ENCODE measurements at regions not wholly inside any gene's neighbourhood (a gene's known extent, or its start where the extent isn't known, plus 50 kb on each side); places are given as distances from the start of the nearest gene placed in this dataset.

GRCh38 chr2:151193576-151193975 is 68.1 kb downstream of the RBM43 start:
- Histone ChIP-seq H3K4me3 (ENCODE audit: low read depth in 1 of 3, low read length in 3 of 3) (no peak overlapping the region), H3K9me3 (ENCODE audit: control insufficient read depth in 4 of 4, low read length in 3 of 4) (no peaks in the 10 kb centered on the region), H3K27ac (ENCODE audit: low read depth in 1 of 2, low read length in 2 of 2) (no peak overlapping the region), H3K9ac (ENCODE audit: low read depth in 1 of 2, low read length in 2 of 2) (no peak overlapping the region), H3K27me3 (ENCODE audit: control insufficient read depth in 4 of 4, insufficient read depth in 4 of 4, low read length in 3 of 4) (no peaks in the 10 kb centered on the region), H3K36me3 (ENCODE audit: control insufficient read depth in 4 of 4, insufficient read depth in 3 of 4, low read depth in 1 of 4, low read length in 3 of 4) (no peaks in the 10 kb centered on the region), H3K4me1 (ENCODE audit: control insufficient read depth in 4 of 4, insufficient read depth in 4 of 4, low read length in 3 of 4) (no peaks in the 10 kb centered on the region)
- TF ChIP-seq HNF4A (conservative IDR thresholded peaks at IDR 0.05) (no peak), MAX (IDR thresholded peaks at IDR 0.05) (no peak), JUND (IDR thresholded peaks at IDR 0.05) (no peak), ATF3 (IDR thresholded peaks at IDR 0.05) (no peak), FOXA1 (IDR thresholded peaks at IDR 0.05) (no peak), NR2F2 (IDR thresholded peaks at IDR 0.05) (no peak)
- DNase-seq (ENCODE audit: low spot score): no peak
- 92% methylated on average over 4 of the region's 4 CpGs for WGBS

GRCh38 chr2:151192681-151193080 is 69.0 kb downstream of the RBM43 start:
- H3K9me3 ChIP-seq (ENCODE audit: control insufficient read depth in 4 of 4, low read length in 3 of 4): no peaks in the 10 kb centered on the region
- DNase-seq (ENCODE audit: low spot score): no peak
- H3K4me3 ChIP-seq (ENCODE audit: low read depth in 1 of 3, low read length in 3 of 3): no peak overlapping the region
- H3K9ac ChIP-seq (ENCODE audit: low read depth in 1 of 2, low read length in 2 of 2): no peak overlapping the region
- WGBS: 98% methylated on average over 2 of the region's 2 CpGs
- TF ChIP-seq, protein P1, sequence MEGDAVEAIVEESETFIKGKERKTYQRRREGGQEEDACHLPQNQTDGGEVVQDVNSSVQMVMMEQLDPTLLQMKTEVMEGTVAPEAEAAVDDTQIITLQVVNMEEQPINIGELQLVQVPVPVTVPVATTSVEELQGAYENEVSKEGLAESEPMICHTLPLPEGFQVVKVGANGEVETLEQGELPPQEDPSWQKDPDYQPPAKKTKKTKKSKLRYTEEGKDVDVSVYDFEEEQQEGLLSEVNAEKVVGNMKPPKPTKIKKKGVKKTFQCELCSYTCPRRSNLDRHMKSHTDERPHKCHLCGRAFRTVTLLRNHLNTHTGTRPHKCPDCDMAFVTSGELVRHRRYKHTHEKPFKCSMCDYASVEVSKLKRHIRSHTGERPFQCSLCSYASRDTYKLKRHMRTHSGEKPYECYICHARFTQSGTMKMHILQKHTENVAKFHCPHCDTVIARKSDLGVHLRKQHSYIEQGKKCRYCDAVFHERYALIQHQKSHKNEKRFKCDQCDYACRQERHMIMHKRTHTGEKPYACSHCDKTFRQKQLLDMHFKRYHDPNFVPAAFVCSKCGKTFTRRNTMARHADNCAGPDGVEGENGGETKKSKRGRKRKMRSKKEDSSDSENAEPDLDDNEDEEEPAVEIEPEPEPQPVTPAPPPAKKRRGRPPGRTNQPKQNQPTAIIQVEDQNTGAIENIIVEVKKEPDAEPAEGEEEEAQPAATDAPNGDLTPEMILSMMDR (IDR thresholded peaks at IDR 0.05; ENCODE audit: low read depth, low read length, missing input control): no peak
- TF ChIP-seq ATF3 (IDR thresholded peaks at IDR 0.05): no peak
- TF ChIP-seq ZBTB33 (IDR thresholded peaks at IDR 0.05): no peak
- no peak overlapping the region for H3K27ac ChIP-seq (ENCODE audit: low read depth in 1 of 2, low read length in 2 of 2)
- no peaks in the 10 kb centered on the region for H3K27me3 ChIP-seq (ENCODE audit: control insufficient read depth in 4 of 4, insufficient read depth in 4 of 4, low read length in 3 of 4)
- H3K4me1 ChIP-seq (ENCODE audit: control insufficient read depth in 4 of 4, insufficient read depth in 4 of 4, low read length in 3 of 4): no peaks in the 10 kb centered on the region
- no peaks in the 10 kb centered on the region for H3K36me3 ChIP-seq (ENCODE audit: control insufficient read depth in 4 of 4, insufficient read depth in 3 of 4, low read depth in 1 of 4, low read length in 3 of 4)

DNA sequence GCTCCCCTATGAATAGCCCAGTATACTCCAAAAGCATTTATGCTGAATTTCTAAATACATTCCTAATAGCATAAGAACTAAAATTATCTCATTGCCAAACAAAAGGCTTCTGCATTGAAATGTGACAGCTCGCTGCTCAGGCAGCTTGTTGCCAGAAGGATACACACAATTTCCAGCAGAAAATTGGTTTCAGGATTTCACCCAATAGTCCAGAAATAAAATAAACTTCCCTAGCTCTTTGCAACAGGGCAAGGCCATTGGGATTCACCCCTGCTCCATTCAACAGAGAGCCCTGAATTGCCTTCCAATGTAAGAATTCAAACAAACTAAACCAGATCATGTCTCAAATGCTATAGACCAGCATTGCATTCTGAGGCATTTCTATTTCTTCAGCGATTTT is 70.7 kb downstream of the RBM43 start:
- no peak for TF ChIP-seq EGR1 (IDR thresholded peaks at IDR 0.05; ENCODE audit: low read depth in 2 of 2)
- TF ChIP-seq, protein P1 (IDR thresholded peaks at IDR 0.05; ENCODE audit: low read depth, low read length, missing input control): no peak
- TF ChIP-seq HNF4A (conservative IDR thresholded peaks at IDR 0.05): no peak
- no peak for TF ChIP-seq JUND (IDR thresholded peaks at IDR 0.05)
- H3K4me3 ChIP-seq (ENCODE audit: low read depth in 1 of 3, low read length in 3 of 3): no peak overlapping the region
- H3K9me3 ChIP-seq (ENCODE audit: control insufficient read depth in 4 of 4, low read length in 3 of 4): no peaks in the 10 kb centered on the region
- no peak overlapping the region for H3K9ac ChIP-seq (ENCODE audit: low read depth in 1 of 2, low read length in 2 of 2)
- no peaks in the 10 kb centered on the region for H3K36me3 ChIP-seq (ENCODE audit: control insufficient read depth in 4 of 4, insufficient read depth in 3 of 4, low read depth in 1 of 4, low read length in 3 of 4)
- H3K27ac ChIP-seq (ENCODE audit: low read depth in 1 of 2, low read length in 2 of 2): no peak overlapping the region
- WGBS: 85% methylated on average over 2 of the region's 2 CpGs
- DNase-seq (ENCODE audit: low spot score): no peak
- H3K4me1 ChIP-seq (ENCODE audit: control insufficient read depth in 4 of 4, insufficient read depth in 4 of 4, low read length in 3 of 4): no peaks in the 10 kb centered on the region
- H3K27me3 ChIP-seq (ENCODE audit: control insufficient read depth in 4 of 4, insufficient read depth in 4 of 4, low read length in 3 of 4): no peaks in the 10 kb centered on the region

Data from liver (tissue), 8 donors.